Medulla oblongata (tissue), 1 donor: ENCODE measurements at regions not wholly inside any gene's neighbourhood (a gene's known extent, or its start where the extent isn't known, plus 50 kb on each side); places are given as distances from the start of the nearest gene placed in this dataset.

Source experiments
- DNase-seq: peaks from one replicate; pipeline ENCODE4 v3.0.0-alpha.2; 2015; ENCODE audit errors: extremely low spot score

- DNase-seq = no peak
These were observed 535.1 kb downstream of the MATN1 start for GRCh38 chr1:30188329-30188728.

DNA sequence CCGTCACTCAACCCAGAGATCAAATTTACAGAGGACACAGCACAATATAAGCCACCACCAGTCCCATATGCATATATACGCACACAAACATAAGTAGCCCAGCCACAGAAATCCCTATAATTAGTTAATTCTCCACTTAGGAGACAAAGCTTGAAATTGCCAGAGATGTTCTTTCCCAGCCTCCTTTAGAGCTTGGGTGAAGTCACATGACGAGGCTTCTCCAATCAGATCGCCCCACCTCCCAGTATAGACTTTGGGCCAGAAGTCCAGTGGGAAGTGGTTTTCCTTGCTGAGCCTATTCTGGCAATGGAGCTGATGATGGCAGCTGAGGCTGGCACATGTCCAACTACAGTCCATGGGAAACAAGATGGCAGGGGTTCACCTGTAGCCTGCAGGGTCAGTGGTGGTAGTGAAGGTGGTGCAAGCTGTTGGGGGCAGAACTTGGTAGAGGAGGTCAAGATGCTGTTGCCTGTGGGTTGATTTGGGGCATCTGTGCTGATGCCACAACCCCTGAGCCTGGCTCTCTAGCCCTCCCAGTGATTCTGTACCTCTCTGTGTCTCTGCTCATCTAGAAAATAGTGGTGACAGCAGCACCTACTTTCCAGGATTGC lies 535.9 kb downstream of the MATN1 start:
- no peak for DNase-seq

DNA sequence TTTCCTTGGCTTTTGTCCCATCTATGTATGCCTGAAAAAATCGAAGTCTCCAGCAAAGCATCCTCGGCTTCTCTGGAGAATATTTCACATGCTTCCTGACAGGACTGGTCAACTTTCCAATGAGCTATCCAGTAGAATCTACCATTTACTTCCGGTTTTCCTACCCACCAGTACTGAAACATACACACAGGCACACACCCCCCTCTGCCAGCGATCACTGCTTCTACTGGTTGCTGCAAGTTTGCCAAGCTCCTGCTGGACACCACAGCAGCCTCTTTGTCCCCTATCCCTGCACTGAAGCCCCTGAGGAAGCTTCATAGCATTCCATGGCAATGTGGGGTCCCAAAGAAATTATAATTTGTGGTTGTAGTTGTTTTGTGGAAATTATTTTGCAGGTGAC lies 536.8 kb downstream of the MATN1 start:
- no peak for DNase-seq

- no peak for DNase-seq
These were observed 537.6 kb downstream of the MATN1 start for GRCh38 chr1:30185809-30186208.

DNA sequence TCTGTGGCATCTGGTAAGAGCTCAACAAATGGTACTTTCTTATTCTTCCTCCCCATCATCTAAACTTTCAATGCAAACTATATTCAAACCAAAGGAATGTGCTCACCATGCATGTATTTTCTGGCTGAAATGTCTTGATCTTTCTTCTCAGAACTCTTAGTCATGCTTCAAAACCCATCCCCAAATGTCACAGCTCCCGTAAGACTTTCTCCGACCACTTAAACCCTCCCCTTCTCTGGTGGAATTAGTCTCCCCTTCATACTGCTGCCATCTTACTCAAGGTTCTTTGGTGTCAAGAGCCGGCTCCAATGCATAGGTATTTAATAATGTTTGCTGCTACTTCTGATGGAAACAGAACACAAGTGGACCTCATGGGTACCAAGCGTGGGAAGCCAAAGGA lies 538.1 kb downstream of the MATN1 start:
- DNase-seq = no peak

- no peak for DNase-seq
These were observed 538.8 kb downstream of the MATN1 start for GRCh38 chr1:30184393-30185141.

DNA sequence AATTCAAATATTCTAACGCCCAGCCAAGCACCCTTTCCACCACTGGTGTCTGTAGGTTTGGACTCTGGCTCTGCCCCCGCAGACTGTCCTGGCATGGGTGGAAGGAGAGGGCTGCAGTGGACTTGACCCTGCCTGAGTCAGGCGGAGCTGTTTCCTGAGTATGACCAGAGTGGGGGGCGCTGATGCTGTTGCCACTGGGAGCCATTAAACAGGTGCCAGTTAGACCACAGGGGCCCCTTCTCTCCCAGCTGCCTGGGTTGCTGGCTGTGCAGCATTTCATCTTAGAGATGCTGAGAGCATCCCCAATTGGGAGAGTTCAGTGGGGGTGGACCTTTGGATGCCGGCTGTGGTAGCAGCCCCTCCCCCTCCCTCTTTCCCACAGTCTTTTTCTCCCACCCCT lies 539.5 kb downstream of the MATN1 start:
- no peak for DNase-seq

- DNase-seq = no peak
These were observed 540.4 kb downstream of the MATN1 start for GRCh38 chr1:30183006-30183405.

- no peak for DNase-seq
These were observed 543.3 kb downstream of the MATN1 start for GRCh38 chr1:30179942-30180543.

DNA sequence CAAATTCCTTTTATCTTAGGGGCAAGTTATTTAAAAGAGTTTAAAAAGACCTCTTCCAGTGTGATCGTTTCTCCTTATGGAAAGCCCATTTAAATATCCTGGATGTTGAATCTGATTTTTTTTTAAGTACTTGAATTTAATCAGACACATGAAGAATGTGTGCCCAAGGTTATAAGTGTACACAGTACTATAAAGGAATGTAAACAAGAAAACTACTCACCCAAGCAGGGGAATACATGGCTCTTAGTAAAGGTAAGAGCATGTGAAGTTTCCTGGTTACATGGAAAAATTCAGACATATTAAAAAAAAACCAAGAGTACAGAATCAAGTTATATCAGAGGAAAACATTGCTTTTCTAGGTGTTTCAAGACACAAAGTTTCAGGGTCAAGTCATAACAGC lies 546.9 kb downstream of the MATN1 start:
- DNase-seq = no peak

DNA sequence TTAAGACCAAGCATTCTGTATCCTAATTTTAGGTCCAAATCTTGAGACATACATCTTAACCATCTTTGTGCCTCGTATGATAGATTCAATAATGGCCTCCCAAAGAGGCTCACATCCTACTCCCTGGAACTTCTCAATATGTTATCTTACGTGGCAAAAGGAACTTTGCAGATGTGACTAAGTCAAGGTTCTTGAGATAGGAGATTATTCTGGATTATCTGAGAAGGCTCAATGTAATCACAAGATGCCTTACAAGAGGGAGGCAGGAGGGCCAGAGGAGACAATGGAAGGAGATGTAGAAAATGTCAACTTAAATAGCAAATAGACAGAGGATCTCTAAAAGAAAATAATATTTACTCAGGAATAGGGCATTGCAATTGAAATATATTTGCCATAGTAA lies 548.9 kb downstream of the MATN1 start:
- DNase-seq = no peak

- DNase-seq = no peak
These were observed 549.8 kb downstream of the MATN1 start for GRCh38 chr1:30173560-30173959.

- no peak for DNase-seq
These were observed 550.6 kb downstream of the MATN1 start for GRCh38 chr1:30172757-30173156.

GRCh38 chr1:30172299-30172694 lies 551.1 kb downstream of the MATN1 start:
- DNase-seq = no peak

- no peak for DNase-seq
These were observed 551.7 kb downstream of the MATN1 start for GRCh38 chr1:30171537-30172298.

DNA sequence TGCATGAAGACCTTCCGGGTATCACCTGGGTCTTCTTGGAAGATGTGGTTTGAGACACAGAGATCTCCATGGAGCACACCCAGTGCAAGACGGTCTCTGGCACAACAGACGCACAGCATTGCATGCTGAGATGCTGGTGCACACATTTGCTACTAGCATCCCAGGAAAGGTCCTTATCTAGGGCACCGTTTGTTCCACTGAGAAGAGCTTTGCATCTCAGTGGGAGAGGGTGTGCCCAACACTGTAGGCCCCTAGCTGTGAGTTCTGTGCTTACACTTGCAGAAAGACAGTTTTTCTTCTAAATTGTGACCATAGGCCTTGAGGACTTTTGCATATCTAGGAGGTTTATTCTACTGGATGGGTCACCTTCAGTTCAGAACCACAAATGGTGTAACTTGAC lies 554.1 kb downstream of the MATN1 start:
- no peak for DNase-seq

DNA sequence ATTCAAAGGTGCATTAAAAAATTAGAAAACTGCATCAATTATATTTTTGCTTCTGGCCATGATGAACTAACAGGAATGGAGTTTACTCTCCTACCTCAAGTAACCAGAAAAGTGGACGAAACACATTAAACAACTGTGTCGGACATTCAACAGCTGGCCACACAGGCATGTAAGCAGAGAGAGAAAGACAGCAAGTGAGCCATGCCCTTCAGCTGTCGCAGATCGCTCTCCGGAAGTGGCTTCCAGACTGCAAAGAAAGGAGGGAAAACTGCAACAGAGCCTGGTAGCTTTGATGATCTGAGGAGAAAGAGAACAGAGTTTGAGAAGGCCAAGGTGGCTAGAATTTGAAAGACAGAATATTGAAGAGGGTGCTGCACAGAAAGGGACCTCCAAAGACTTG lies 557.2 kb downstream of the MATN1 start:
- no peak for DNase-seq

DNA sequence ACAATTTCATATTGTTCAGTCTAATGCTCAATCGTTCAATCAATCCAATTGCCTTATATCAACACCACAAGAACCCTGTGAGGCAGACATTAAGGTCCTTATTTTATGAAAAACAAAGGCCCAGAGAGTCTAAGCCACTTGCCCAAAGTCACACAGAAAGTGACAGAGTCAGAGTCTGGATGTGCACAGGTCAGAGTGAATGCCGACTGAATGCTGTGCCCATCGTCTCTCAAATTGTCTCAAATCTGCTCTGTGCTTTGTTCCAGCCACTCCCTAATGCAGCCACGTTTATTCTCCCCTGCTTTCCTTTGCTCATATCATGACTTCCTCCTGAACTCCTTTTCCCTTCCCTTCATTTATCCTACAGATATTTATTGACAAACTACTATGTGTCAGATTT lies 558.3 kb downstream of the MATN1 start:
- no peak for DNase-seq

- no peak for DNase-seq
These were observed 558.7 kb downstream of the MATN1 start for GRCh38 chr1:30164693-30165092.

DNA sequence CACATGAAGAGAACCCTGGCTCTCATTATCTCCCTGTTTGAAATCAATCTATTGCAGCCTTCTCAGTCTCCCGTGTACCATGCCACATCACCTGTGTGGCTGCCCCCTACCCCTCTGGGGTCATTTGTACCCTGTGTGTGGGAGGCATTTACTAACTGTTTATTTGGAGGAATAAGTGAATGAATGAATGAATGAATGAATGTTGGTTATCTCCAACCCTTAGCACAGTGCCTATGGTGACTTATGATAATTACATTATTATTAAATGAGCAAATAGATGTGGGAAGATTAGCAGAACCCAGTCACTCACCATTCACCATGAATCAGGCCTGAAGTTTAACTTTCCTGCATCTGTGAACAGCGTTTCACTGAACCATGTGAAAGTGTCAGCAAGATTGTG lies 560.8 kb downstream of the MATN1 start:
- DNase-seq = no peak

GRCh38 chr1:30161953-30162352 lies 561.4 kb downstream of the MATN1 start:
- DNase-seq = no peak

- no peak for DNase-seq
These were observed 562.2 kb downstream of the MATN1 start for GRCh38 chr1:30160999-30161689.
